HepG2 (cell line): ENCODE measurements at regions not wholly inside any gene's neighbourhood (a gene's known extent, or its start where the extent isn't known, plus 50 kb on each side); places are given as distances from the start of the nearest gene placed in this dataset.

Experiments used
- ATAC-seq: fragments of 200-7000 bp; cut with Tn5 transposase; 3 replicates; pipeline ENCODE4 v1.9.1; 2020; ENCODE audit warnings: mild to moderate bottlenecking, moderate library complexity
- BruUV-seq: library from RNA; stranded (reverse); fragments of 400-500 nt; replicated peaks from 2 replicates; lab custom pipeline; 2021; lab: Mats Ljungman, UMichigan
- CTCF ChIA-PET: fragments of 300-600 bp; formaldehyde crosslinking; extraction: SDS; loops from one replicate; lab custom pipeline; 2021; ENCODE audit warnings: low total read pairs, inconsistent platforms, low intra/inter-chr PET ratio; lab: Yijun Ruan, JAX
- POLR2A ChIA-PET: fragments of 350-600 bp; sonication (Branson Sonifier 250); formaldehyde crosslinking; loops from one replicate; lab custom pipeline; 2020; ENCODE audit warnings: antibody characterized with exemption, inconsistent platforms; lab: Yijun Ruan, JAX
- DNase-seq: peaks from one replicate; pipeline ENCODE4 v3.0.0-alpha.2; 2015; ENCODE audit warnings: low spot score
- FAIRE-seq: peaks from 3 replicates; lab custom pipeline; 2011; peaks lifted over from hg19 to GRCh38; lab: Jason Lieb, UNC
- H2AFZ ChIP-seq: one replicate; pipeline ENCODE4 v1.6.1; 2011; ENCODE audit warnings: low read length, inconsistent platforms
- H3K27ac ChIP-seq: fragments of 300-600 bp; 3 replicates; pipeline ENCODE4 v1.8.0; 2011; ENCODE audit warnings: mixed run types, mild to moderate bottlenecking, mixed read lengths, low read length, inconsistent platforms; ENCODE audit not compliant: insufficient read depth; ENCODE audit errors: extremely low read length
- H3K27me3 ChIP-seq, 2 experiments: fragments of 200-600 bp in 1 of 2; 2 replicates in 1 of 2; 3 replicates in 1 of 2; pipeline versions ENCODE4 v1.6.0 to v1.8.0; 2011; ENCODE audit warnings: low read length in 2 of 2, mild to moderate bottlenecking in 2 of 2, moderate library complexity in 2 of 2, inconsistent platforms in 1 of 2; ENCODE audit not compliant: insufficient read depth in 2 of 2, control insufficient read depth in 1 of 2
- H3K36me3 ChIP-seq, 2 experiments: fragments of 200-600 bp in 1 of 2; replicated peaks in 1 of 2; 2 replicates in 1 of 2; 3 replicates in 1 of 2; pipeline versions ENCODE4 v1.5.1 to v1.8.0; 2011; ENCODE audit warnings: low read length in 2 of 2, inconsistent platforms in 1 of 2; ENCODE audit not compliant: insufficient read depth in 2 of 2, control insufficient read depth in 1 of 2
- H3K4me1 ChIP-seq: 2 replicates; pipeline ENCODE4 v1.5.1; 2012; ENCODE audit warnings: low read length, inconsistent platforms; ENCODE audit not compliant: insufficient read depth
- H3K4me2 ChIP-seq: 2 replicates; pipeline ENCODE4 v1.6.0; 2011; ENCODE audit warnings: low read depth, low read length, inconsistent platforms
- H3K4me3 ChIP-seq, 3 experiments: fragments of 200-600 bp in 1 of 3; sonication (generic), shearing (Covaris generic) in 1 of 3; replicated peaks in 1 of 3; 2 replicates each; pipeline ENCODE4 v1.5.1; 2011 to 2016; ENCODE audit warnings: low read length in 3 of 3, inconsistent platforms in 2 of 3, low read depth in 2 of 3, mild to moderate bottlenecking in 2 of 3, control low read depth in 1 of 3, mixed read lengths in 1 of 3; ENCODE audit not compliant: insufficient read depth in 1 of 3
- H3K79me2 ChIP-seq: one replicate; pipeline ENCODE4 v1.6.1; 2011; ENCODE audit warnings: low read length, inconsistent platforms; ENCODE audit not compliant: insufficient read depth
- H3K9ac ChIP-seq: 2 replicates; pipeline ENCODE4 v1.6.0; 2011; ENCODE audit warnings: mild to moderate bottlenecking, low read depth, low read length, inconsistent platforms; ENCODE audit not compliant: insufficient read depth
- H3K9me3 ChIP-seq: 2 replicates; pipeline ENCODE4 v1.5.1; 2012; ENCODE audit warnings: mild to moderate bottlenecking, low read length
- H4K20me1 ChIP-seq: 2 replicates; pipeline ENCODE4 v1.6.0; 2011; ENCODE audit warnings: inconsistent platforms, mild to moderate bottlenecking, low read length, moderate library complexity; ENCODE audit not compliant: insufficient read depth
- EP300 ChIP-seq, 3 experiments: sonication (generic) in 1 of 3; formaldehyde crosslinking in 1 of 3; IDR thresholded peaks; 2 replicates each; pipeline versions ENCODE4 v1.5.1 to v1.6.1; 2011 to 2020; ENCODE audit warnings: low read depth in 2 of 3, low read length in 2 of 3, borderline replicate concordance in 1 of 3, improper control_type of control experiment in 1 of 3, mild to moderate bottlenecking in 1 of 3, missing genetic modification reagents in 1 of 3, moderate library complexity in 1 of 3
- HHEX ChIP-seq: IDR thresholded peaks from 2 replicates; pipeline ENCODE4 v1.6.1; 2016; ENCODE audit warnings: control low read depth
- NCOA1 ChIP-seq: sonication (generic); formaldehyde crosslinking; IDR thresholded peaks from 2 replicates; pipeline ENCODE4 v1.9.0; 2021; ENCODE audit warnings: missing genetic modification reagents
- RAD51 ChIP-seq: fragments of 450-650 bp; IDR thresholded peaks from 2 replicates; pipeline ENCODE4 v1.6.1; 2016; ENCODE audit warnings: borderline replicate concordance
- RFXANK ChIP-seq: IDR thresholded peaks from 2 replicates; pipeline ENCODE4 v1.6.1; 2016
- SKI ChIP-seq: fragments of 450-650 bp; IDR thresholded peaks from one replicate; pipeline ENCODE4 v1.6.1; 2018; ENCODE audit warnings: mild to moderate bottlenecking; ENCODE audit not compliant: partially characterized antibody
- TRIM24 ChIP-seq: sonication (generic); formaldehyde crosslinking; IDR thresholded peaks from 2 replicates; pipeline ENCODE4 v1.8.0; 2022; ENCODE audit warnings: mild to moderate bottlenecking, missing genetic modification reagents
- ZNF33A ChIP-seq: sonication (generic); formaldehyde crosslinking; IDR thresholded peaks from 2 replicates; pipeline ENCODE4 v1.5.1; 2020; ENCODE audit warnings: missing genetic modification reagents, mild to moderate bottlenecking, moderate library complexity, borderline replicate concordance
- ZNF724P ChIP-seq: sonication (generic); formaldehyde crosslinking; IDR thresholded peaks from 2 replicates; pipeline ENCODE4 v1.8.0; 2022; ENCODE audit warnings: missing genetic modification reagents, borderline replicate concordance
- WGBS: methylation state at CpG from one replicate; pipeline ENCODE4 v1.1.6; 2017; ENCODE audit warnings: low lambda C conversion rate; 5-methylcytosine and 5-hydroxymethylcytosine counted together
- in situ Hi-C: cut with HindIII; loops from 2 replicates; pipeline ENCODE4 v1.10.0; 2017; ENCODE audit warnings: low pct_unique_long_range_greater_than_20kb; ENCODE audit not compliant: extremely low pct_ligation_motif_present
- intact Hi-C: fragments of 100-400 bp; cut with micrococcal nuclease; formaldehyde crosslinking; loops from one replicate; pipeline ENCODE4 v1.10.0; 2022; ENCODE audit not compliant: unreplicated experiment
- TF ChIP-seq, protein P1 (sequence below): sonication (generic); formaldehyde crosslinking; IDR thresholded peaks from 2 replicates; pipeline ENCODE4 v1.4.0; 2020; ENCODE audit warnings: missing genetic modification reagents

DNA sequence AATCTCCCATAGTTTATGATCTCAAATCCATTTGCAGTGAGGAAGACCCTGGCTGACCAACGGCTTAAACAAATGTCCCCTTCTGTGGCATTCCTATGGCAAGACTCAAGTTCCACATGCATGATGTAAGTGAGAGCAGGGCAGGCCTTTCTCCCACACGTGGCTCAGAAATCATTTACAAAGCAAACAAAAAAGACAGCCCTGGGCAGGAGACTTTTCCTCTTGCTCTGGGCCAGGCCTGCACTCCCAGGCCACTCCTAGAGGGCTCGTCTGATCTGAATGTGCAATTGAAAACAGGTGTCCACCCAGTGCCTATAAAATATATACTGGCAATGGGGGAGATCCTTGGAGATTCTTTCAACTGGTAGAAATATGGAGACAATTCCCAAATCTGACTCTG, 123.1 kb downstream of the DMRT2 start (continued):
- TF ChIP-seq, protein P1, sequence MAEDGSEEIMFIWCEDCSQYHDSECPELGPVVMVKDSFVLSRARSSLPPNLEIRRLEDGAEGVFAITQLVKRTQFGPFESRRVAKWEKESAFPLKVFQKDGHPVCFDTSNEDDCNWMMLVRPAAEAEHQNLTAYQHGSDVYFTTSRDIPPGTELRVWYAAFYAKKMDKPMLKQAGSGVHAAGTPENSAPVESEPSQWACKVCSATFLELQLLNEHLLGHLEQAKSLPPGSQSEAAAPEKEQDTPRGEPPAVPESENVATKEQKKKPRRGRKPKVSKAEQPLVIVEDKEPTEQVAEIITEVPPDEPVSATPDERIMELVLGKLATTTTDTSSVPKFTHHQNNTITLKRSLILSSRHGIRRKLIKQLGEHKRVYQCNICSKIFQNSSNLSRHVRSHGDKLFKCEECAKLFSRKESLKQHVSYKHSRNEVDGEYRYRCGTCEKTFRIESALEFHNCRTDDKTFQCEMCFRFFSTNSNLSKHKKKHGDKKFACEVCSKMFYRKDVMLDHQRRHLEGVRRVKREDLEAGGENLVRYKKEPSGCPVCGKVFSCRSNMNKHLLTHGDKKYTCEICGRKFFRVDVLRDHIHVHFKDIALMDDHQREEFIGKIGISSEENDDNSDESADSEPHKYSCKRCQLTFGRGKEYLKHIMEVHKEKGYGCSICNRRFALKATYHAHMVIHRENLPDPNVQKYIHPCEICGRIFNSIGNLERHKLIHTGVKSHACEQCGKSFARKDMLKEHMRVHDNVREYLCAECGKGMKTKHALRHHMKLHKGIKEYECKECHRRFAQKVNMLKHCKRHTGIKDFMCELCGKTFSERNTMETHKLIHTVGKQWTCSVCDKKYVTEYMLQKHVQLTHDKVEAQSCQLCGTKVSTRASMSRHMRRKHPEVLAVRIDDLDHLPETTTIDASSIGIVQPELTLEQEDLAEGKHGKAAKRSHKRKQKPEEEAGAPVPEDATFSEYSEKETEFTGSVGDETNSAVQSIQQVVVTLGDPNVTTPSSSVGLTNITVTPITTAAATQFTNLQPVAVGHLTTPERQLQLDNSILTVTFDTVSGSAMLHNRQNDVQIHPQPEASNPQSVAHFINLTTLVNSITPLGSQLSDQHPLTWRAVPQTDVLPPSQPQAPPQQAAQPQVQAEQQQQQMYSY (CRISPR knock-in tag) = no peak

DNA sequence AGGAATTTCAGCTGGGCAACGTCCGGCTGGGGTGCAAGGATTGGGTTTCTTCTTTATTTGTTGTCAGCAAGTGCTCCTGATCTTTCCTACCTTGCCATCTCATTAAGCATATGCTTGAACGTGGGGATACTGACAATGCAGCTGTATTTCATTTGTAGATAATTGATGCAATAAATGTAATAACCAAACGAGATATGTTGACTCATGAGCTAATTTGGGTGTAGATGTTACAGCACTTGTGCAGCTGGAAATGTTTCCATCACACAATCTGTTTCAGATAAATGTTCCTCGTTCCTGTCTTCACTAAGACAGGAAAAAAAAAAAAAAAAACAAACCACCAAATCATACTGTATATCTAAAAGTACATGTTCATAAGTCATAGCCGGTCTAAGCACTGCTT, 123.8 kb downstream of the DMRT2 start:
- Histone ChIP-seq H3K27me3 (no peaks in the 10 kb centered on the region), H3K4me2 (no peak overlapping the region), H3K4me1 (no peaks in the 10 kb centered on the region), H4K20me1 (no peaks in the 10 kb centered on the region), H3K9ac (no peak overlapping the region), H3K79me2 (no peaks in the 10 kb centered on the region), H3K4me3 (no peak overlapping the region), H3K36me3 (no peaks in the 10 kb centered on the region), H2AFZ (no peak overlapping the region), H3K9me3 (no peaks in the 10 kb centered on the region), H3K27ac (no peak overlapping the region)
- ChIA-PET POLR2A (no interaction called here), CTCF (no interaction called here)
- TF ChIP-seq HHEX (no peak), EP300 (IDR thresholded peaks at IDR 0.05; ENCODE audit: low read depth in 2 of 2, low read length in 2 of 2) (no peak), EP300 (CRISPR knock-in tag; IDR thresholded peaks at IDR 0.05; ENCODE audit: borderline replicate concordance) (no peak), TRIM24 (CRISPR knock-in tag) (no peak), NCOA1 (CRISPR knock-in tag) (no peak), RFXANK (CRISPR knock-in tag) (no peak), ZNF724P (CRISPR knock-in tag) (no peak), RAD51 (no peak), SKI (no peak), ZNF33A (CRISPR knock-in tag) (no peak)
- intact Hi-C loops (no loop called here), in situ Hi-C loops (no loop called here)
- BruUV-seq = no TSS peak
- DNase-seq (no peak), ATAC-seq (no peak), FAIRE-seq (no peak)
- 24% methylated on average over 6 of the region's 6 CpGs for WGBS
